ENCODE measurements at regions not wholly inside any gene's neighbourhood (a gene's known extent, or its start where the extent isn't known, plus 50 kb on each side); places are given as distances from the start of the nearest gene placed in this dataset.
A peak's percentile ranks its signal among the peaks of the same experiment; 100 is the strongest.
"Not testable (repeated sequence)": the region's sequence is repeated elsewhere in the genome, so short reads cannot be mapped to it uniquely, and the experiment has no call there.

GRCh38 chr7:68610701-68611100 lies 987.6 kb upstream of the AUTS2 start:
- no peak for DNase-seq

GRCh38 chr7:68613405-68613804 lies 984.9 kb upstream of the AUTS2 start:
- DNase-seq = peak; percentile 9

GRCh38 chr7:68613897-68614296 lies 984.4 kb upstream of the AUTS2 start:
- no peak for DNase-seq

GRCh38 chr7:68619526-68619925 lies 978.7 kb upstream of the AUTS2 start:
- DNase-seq = no peak

GRCh38 chr7:68622500-68622899 lies 975.8 kb upstream of the AUTS2 start:
- DNase-seq = no peak

GRCh38 chr7:68623030-68623429 lies 975.2 kb upstream of the AUTS2 start:
- no peak for DNase-seq

GRCh38 chr7:68627247-68627864 lies 970.9 kb upstream of the AUTS2 start:
- no peak for DNase-seq

GRCh38 chr7:68630914-68631313 lies 967.4 kb upstream of the AUTS2 start:
- DNase-seq = not testable (repeated sequence)

GRCh38 chr7:68640103-68640502 lies 958.2 kb upstream of the AUTS2 start:
- DNase-seq = no peak

GRCh38 chr7:68642727-68643126 lies 955.5 kb upstream of the AUTS2 start:
- DNase-seq = no peak

- DNase-seq = no peak
Measured at GRCh38 chr7:68663392-68663791, 934.9 kb upstream of the AUTS2 start.

GRCh38 chr7:68671046-68671445 lies 927.2 kb upstream of the AUTS2 start:
- DNase-seq = no peak

GRCh38 chr7:68671671-68672070 lies 926.6 kb upstream of the AUTS2 start:
- no peak for DNase-seq

GRCh38 chr7:68674826-68675225 lies 923.4 kb upstream of the AUTS2 start:
- no peak for DNase-seq

GRCh38 chr7:68676813-68677535 lies 921.3 kb upstream of the AUTS2 start:
- no peak for DNase-seq

- no peak for DNase-seq
Measured at GRCh38 chr7:68678196-68678595, 920.1 kb upstream of the AUTS2 start.

- no peak for DNase-seq
Measured at GRCh38 chr7:68679459-68680234, 918.6 kb upstream of the AUTS2 start.

- DNase-seq = no peak
Measured at GRCh38 chr7:68680235-68680872, 917.9 kb upstream of the AUTS2 start.

- DNase-seq = no peak
Measured at GRCh38 chr7:68682910-68683309, 915.4 kb upstream of the AUTS2 start.

- DNase-seq = no peak
Measured at GRCh38 chr7:68684246-68684839, 913.9 kb upstream of the AUTS2 start.

- DNase-seq = no peak
Measured at GRCh38 chr7:68684996-68685395, 913.3 kb upstream of the AUTS2 start.

- no peak for DNase-seq
Measured at GRCh38 chr7:68688416-68689086, 909.7 kb upstream of the AUTS2 start.

- DNase-seq = no peak
Measured at GRCh38 chr7:68689087-68689433, 909.2 kb upstream of the AUTS2 start.
